Psoas muscle (tissue), 7 donors: ENCODE measurements at regions not wholly inside any gene's neighbourhood (a gene's known extent, or its start where the extent isn't known, plus 50 kb on each side); places are given as distances from the start of the nearest gene placed in this dataset.

Source experiments
- ATAC-seq, 4 donors: fragments of 200-7000 bp; cut with Tn5 transposase; one replicate each; pipeline ENCODE4 v1.9.1; 2020; ENCODE audit warnings: moderate library complexity in 3 of 4, mild to moderate bottlenecking in 2 of 4
- DNase-seq, 2 donors: peaks; one replicate each; pipeline ENCODE4 v3.0.0-alpha.2; 2020
- H3K27ac ChIP-seq: fragments of 200-600 bp; one replicate; pipeline ENCODE4 v1.8.0; 2022
- H3K27me3 ChIP-seq, 3 donors: fragments of 200-600 bp in 1 of 3; one replicate each; pipeline versions ENCODE4 v1.6.1 to v1.8.0; 2013 to 2022; ENCODE audit warnings: low read length in 2 of 3, mild to moderate bottlenecking in 2 of 3, moderate library complexity in 1 of 3; ENCODE audit not compliant: insufficient read depth in 3 of 3
- H3K36me3 ChIP-seq, 2 donors: fragments of 200-600 bp in 1 of 2; one replicate each; pipeline versions ENCODE4 v1.6.1 to v1.8.0; 2013 to 2022; ENCODE audit warnings: low read depth in 1 of 2, mild to moderate bottlenecking in 1 of 2, moderate library complexity in 1 of 2; ENCODE audit not compliant: insufficient read depth in 1 of 2
- H3K4me1 ChIP-seq: fragments of 200-600 bp; one replicate; pipeline ENCODE4 v1.8.0; 2022
- H3K4me3 ChIP-seq: fragments of 200-600 bp; one replicate; pipeline ENCODE4 v1.8.0; 2022; ENCODE audit warnings: mild to moderate bottlenecking
- H3K9me3 ChIP-seq: fragments of 200-600 bp; one replicate; pipeline ENCODE4 v1.8.0; 2022
- WGBS, 3 donors: extraction: QIAGEN DNeasy Blood & Tissue Kit; methylation state at CpG; one replicate each; pipeline versions ENCODE4 v1.1.6 to v1.1.7; 2013; 5-methylcytosine and 5-hydroxymethylcytosine counted together
- intact Hi-C, 2 donors: fragments of 100-400 bp; cut with DNase I; formaldehyde crosslinking; loops; one replicate each; pipeline versions ENCODE4 v1.11.0 to v1.14.2; 2022
- TF ChIP-seq, protein P1 (sequence below): fragments of 200-600 bp; IDR thresholded peaks from one replicate; pipeline ENCODE4 v1.8.0; 2022; ENCODE audit warnings: antibody characterized with exemption
- donor health status: healthy with polysubstance abuse.
- donor health status: DM: no; HTN: no; CAD: no; lungs with moderate emphysema.
- donor health status: Bipolar disorder and iron deficiency.
- donor health status: healthy.
- donor health status: DM: yes; HTN: yes; CAD: no.
- donor health status: DM: no; HTN: no; CAD: no.
- donor health status: DM: yes; HTN: yes; CAD: no.

DNA sequence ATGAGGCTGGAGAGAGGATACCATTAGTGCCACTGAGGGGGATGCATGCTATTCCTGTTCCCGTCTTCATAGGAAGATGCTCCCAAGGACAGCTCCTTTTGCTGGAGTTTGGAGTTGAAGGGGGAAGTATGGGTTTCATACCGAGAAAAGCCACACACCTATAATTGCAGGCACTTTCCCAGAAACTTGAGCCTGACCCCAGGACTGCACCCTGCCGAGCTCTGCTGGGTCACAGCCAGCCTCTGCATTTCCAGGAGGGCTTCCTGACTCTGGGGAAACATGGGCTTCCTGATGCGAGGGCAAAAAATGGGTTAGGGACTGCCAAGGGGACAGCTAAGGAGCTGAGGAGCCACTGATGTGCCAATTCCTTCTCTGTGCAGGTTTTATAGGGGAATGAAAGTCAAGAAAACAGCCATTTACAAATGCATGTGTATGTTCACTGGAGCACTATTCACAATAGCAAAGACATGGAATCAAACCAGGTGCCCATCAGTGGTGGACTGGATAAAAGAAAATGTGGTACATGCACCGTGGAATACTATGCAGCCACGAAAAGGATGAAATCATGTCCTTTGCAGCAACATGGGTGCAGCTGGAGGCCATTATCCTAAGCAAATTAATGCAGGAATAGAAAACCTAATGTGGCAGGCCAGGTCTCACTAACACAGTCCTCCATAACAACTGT, 104.5 kb downstream of the ACAA2 start:
- H3K27me3 ChIP-seq, result no peaks in the 10 kb centered on the region
- no peaks in the 10 kb centered on the region for H3K36me3 ChIP-seq
- DNase-seq (no peak), ATAC-seq (no peak)
- intact Hi-C loops, result no loop called here
- H3K4me1 ChIP-seq, result no peaks in the 10 kb centered on the region
- no peaks in the 10 kb centered on the region for H3K9me3 ChIP-seq
- no peak overlapping the region for H3K27ac ChIP-seq
- TF ChIP-seq, protein P1, sequence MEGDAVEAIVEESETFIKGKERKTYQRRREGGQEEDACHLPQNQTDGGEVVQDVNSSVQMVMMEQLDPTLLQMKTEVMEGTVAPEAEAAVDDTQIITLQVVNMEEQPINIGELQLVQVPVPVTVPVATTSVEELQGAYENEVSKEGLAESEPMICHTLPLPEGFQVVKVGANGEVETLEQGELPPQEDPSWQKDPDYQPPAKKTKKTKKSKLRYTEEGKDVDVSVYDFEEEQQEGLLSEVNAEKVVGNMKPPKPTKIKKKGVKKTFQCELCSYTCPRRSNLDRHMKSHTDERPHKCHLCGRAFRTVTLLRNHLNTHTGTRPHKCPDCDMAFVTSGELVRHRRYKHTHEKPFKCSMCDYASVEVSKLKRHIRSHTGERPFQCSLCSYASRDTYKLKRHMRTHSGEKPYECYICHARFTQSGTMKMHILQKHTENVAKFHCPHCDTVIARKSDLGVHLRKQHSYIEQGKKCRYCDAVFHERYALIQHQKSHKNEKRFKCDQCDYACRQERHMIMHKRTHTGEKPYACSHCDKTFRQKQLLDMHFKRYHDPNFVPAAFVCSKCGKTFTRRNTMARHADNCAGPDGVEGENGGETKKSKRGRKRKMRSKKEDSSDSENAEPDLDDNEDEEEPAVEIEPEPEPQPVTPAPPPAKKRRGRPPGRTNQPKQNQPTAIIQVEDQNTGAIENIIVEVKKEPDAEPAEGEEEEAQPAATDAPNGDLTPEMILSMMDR, result no peak
- 77 to 84% (median 80%) methylated on average over 6 of the region's 6 CpGs for WGBS, 3 donors
- H3K4me3 ChIP-seq, result no peak overlapping the region

- Histone ChIP-seq H3K27ac (no peak overlapping the region), H3K27me3 (no peaks in the 10 kb centered on the region), H3K4me3 (no peak overlapping the region), H3K9me3 (no peaks in the 10 kb centered on the region), H3K36me3 (no peaks in the 10 kb centered on the region), H3K4me1 (no peaks in the 10 kb centered on the region)
- TF ChIP-seq, protein P1, result no peak
- 88 to 93% (median 90%) methylated on average over 3 of the region's 3 CpGs for WGBS, 3 donors
- intact Hi-C loops, result no loop called here
- DNase-seq, result no peak
- no peak for ATAC-seq
These were observed 105.7 kb downstream of the ACAA2 start for GRCh38 chr18:49707599-49707998.

DNA sequence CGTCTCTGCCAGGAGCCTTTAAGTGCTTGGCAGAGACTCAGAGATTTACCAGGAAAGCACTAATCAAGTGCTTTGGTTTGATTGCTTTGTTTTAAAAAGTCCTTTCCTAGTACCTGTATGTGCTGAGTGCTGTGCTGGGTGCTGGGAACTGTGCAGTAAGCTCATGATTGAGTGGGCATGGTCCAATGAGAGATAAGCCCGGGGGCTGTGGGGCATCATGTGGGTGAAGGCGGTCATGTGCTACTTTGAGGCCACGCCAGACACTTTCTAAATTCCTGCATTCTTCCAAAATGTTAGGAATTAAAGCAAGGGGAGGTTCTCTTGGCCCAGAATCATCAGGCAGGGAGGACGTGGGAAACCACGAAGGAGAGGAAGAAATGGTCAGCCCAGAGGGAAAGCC, 109.0 kb downstream of the ACAA2 start:
- Histone ChIP-seq H3K27ac (no peak overlapping the region), H3K9me3 (no peaks in the 10 kb centered on the region), H3K27me3 (no peaks in the 10 kb centered on the region), H3K4me3 (no peak overlapping the region), H3K4me1 (no peaks in the 10 kb centered on the region), H3K36me3 (no peaks in the 10 kb centered on the region)
- DNase-seq (no peak), ATAC-seq (no peak)
- TF ChIP-seq, protein P1, result no peak
- intact Hi-C loops, result no loop called here
- 46 to 51% (median 48%) methylated on average over 6 of the region's 6 CpGs for WGBS, 3 donors

GRCh38 chr18:49701190-49701589, 112.1 kb downstream of the ACAA2 start:
- TF ChIP-seq, protein P1, result no peak
- Histone ChIP-seq H3K4me1 (peaks cover 2% of the 10 kb centered on the region), H3K4me3 (no peak overlapping the region), H3K36me3 (no peaks in the 10 kb centered on the region), H3K27ac (no peak overlapping the region), H3K9me3 (no peaks in the 10 kb centered on the region), H3K27me3 (no peaks in the 10 kb centered on the region)
- ATAC-seq (no peak), DNase-seq (no peak)
- 89 to 91% (median 90%) methylated on average over 5 of the region's 5 CpGs for WGBS, 3 donors
- intact Hi-C loops, result no loop called here

- intact Hi-C loops, result no loop called here
- H3K4me3 ChIP-seq, result no peak overlapping the region
- H3K27ac ChIP-seq, result no peak overlapping the region
- ATAC-seq (no peak), DNase-seq (no peak)
- no peaks in the 10 kb centered on the region for H3K27me3 ChIP-seq
- TF ChIP-seq, protein P1, result no peak
- no peaks in the 10 kb centered on the region for H3K9me3 ChIP-seq
- no peaks in the 10 kb centered on the region for H3K36me3 ChIP-seq
- WGBS, 3 donors, result 90 to 94% (median 91%) methylated on average over 6 of the region's 6 CpGs
- H3K4me1 ChIP-seq, result peaks cover 2% of the 10 kb centered on the region
These were observed 114.0 kb downstream of the ACAA2 start for GRCh38 chr18:49699303-49699702.
